Stimulated activated naive CD4-positive, alpha-beta T cell (primary cell): ENCODE measurements at regions not wholly inside any gene's neighbourhood (a gene's known extent, or its start where the extent isn't known, plus 50 kb on each side); places are given as distances from the start of the nearest gene placed in this dataset.
"Not testable (repeated sequence)": the region's sequence is repeated elsewhere in the genome, so short reads cannot be mapped to it uniquely, and the experiment has no call there.

Experiments used
- DNase-seq, 6 experiments: peaks; one replicate each; lab custom pipeline; 2025; lab: John Stamatoyannopoulos, UW

DNA sequence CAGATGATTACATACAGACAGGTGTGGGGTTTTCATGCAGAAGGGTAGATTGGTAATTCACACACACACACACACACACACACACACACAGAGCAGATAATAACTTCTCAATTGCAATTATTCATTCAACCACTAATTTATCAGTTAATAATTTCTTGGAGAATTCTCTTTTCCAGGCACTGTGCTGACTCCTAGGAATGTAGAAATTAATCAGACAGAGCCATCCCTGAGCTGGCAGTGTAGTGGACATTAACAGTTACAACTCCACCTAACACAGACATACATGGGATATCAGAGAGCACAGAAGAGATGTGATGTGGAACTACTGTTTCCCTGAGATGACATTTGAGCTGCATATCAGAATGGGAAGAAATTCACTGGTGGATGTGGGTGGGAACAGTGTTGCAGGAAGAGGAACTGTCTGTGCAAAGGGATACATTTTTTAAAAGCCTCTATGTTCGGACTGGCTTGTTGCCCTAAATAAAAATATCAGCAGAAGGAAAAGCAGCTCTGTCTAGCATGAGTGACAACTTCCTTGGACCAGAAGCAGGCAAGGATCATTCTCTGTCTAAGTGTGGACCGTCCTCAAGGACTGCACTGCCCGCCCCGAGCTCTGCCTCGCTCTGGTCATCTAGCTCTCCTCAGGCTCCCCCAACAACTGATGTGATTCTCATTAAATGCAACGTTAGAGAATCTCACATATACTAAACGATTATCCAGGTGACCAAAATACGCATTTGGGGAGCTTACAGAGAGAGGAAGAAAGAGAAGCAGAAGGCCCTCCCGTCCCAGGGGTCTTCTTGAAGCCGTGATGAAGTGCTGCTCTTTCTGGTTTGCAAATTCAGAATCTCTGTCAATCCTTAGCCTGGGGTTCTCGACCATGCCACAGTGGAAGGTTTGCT lies 173.4 kb upstream of the TRIB2 start:
- no peak for DNase-seq

GRCh38 chr2:12543978-12544558 lies 172.7 kb upstream of the TRIB2 start:
- DNase-seq, result no peak

GRCh38 chr2:12547566-12548170 lies 169.1 kb upstream of the TRIB2 start:
- no peak for DNase-seq

- DNase-seq, result no peak
These were observed 167.8 kb upstream of the TRIB2 start for GRCh38 chr2:12548906-12549305.

GRCh38 chr2:12549641-12550040 lies 167.1 kb upstream of the TRIB2 start:
- no peak for DNase-seq

DNA sequence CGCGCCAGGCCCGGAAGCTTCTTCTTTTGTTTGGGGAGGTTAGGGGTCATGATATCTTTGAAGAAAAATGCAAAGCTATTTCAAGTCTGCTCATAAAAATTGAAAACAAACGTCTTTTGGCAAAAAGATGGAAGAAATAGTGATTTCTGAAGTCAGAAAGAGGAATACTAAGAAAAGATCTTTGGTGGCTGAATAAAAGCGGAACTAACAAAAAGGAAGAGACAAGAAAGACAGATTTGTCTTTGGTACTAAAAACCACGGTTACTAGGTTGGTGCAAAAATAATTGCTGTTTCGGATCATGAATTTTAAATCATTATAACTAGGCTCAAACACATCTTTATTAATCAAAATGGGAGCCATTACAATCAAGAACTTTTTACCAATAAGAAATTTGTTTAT lies 164.6 kb upstream of the TRIB2 start:
- DNase-seq, result no peak

- DNase-seq, result no peak
These were observed 162.3 kb upstream of the TRIB2 start for GRCh38 chr2:12554224-12555011.

DNA sequence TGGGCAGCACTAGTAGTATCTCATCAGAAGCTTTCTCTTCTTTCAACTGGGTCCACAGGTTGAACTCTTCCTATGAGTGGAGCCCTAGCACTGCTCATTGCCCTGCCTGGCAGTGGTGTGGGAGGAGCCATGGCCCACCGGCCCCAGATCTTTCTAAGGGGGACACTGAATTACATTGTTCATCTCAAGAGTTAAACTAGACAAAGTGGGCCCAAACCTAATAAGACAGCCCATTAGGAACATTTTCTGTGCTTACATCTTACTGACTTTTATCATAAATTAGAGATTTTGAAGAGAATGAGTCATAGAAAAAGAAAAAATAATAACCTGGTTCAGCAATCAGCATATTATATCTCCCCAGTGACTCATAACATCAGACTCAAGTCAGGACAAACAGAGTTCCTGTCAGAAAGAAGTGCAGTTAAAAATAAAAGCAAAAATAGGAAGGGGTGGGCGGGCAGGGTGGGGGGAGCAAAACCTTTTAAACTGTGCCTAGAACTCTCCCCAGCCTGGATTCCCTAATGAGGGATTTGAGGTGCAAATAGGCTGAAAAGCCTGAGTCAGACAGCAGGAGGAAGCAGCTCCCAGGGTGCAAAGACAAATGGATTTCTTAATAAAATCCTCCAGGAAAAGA lies 161.6 kb upstream of the TRIB2 start:
- no peak for DNase-seq

DNA sequence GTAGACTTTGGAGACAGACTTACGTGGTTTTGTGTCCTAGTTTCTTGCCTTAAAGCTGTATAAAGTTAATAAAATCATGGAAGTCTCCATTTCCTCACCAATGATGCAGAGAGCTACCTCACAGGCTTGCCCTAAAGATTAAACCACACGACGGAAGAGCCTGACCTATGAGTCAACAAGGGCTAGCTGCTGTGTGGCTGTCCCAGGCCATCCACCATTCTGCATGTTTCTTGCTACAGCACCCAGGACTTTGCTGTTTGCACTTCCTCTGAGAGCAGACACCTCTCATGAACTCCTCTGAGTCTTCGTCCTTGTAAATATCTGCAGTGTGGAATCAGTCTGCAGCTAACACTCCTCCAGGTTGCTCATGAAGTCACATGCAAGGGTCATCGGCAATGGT lies 160.0 kb upstream of the TRIB2 start:
- DNase-seq, result peak in 1 of 6 experiments; percentile 1

- no peak for DNase-seq
These were observed 159.0 kb upstream of the TRIB2 start for GRCh38 chr2:12557688-12558087.

GRCh38 chr2:12558519-12558918 lies 158.2 kb upstream of the TRIB2 start:
- no peak for DNase-seq

DNA sequence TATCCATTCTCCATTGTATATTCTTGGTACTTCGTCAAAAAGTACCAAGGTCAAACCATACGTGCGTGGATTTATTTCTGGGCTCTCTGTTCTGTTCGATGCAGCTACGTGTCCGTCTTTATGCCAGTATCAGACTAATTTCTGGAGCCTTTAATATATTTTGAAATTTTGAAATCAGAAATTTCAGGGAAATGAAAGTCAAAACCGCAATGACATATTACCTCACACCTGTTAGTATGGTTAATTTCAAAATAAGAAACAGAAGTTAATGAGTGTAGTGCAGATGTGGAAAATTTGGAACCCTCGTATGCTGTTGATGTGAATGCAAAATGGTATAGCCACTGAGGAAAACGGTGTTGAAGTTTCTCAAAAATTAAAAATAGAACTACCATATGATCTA lies 156.1 kb upstream of the TRIB2 start:
- DNase-seq, result no peak

DNA sequence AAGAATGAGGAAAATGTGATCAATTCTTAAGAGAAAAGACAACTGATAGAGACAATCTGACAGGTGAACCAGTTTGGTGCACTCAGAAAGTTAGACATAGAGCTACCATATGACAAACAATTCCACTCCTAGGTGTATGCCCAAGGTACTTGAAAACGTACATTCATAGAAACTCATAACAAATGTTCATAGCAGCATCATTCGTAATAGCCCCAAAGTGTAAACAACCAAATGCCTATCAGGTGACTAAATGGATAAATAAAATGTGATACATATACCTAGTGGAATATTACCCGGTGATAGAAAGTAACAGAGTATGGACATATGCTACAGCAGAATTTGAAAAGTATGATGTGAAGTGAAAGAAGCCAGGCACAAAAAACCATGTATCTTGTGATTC lies 149.3 kb upstream of the TRIB2 start:
- DNase-seq, result no peak

- not testable (repeated sequence) for DNase-seq
These were observed 147.2 kb upstream of the TRIB2 start for GRCh38 chr2:12569510-12569909.

DNA sequence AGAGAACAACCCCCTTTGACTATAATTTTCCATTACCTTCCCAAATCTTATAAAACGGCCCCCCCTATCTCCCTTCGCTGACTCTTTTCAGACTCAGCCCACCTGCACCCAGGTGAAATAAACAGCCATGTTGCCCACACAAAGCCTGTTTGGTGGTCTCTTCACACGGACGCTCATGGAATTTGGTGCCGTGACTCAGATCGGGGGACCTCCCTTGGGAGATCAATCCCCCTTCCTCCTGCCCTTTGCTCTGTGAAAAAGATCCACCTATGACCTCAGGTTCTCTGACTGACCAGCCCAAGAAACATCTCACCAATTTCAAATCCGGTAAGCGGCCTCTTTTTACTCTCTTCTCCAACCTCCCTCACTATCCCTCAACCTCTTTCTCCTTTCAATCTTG lies 146.8 kb upstream of the TRIB2 start:
- DNase-seq, result not testable (repeated sequence)

- DNase-seq, result no peak
These were observed 139.6 kb upstream of the TRIB2 start for GRCh38 chr2:12577091-12577490.

- DNase-seq, result no peak
These were observed 139.0 kb upstream of the TRIB2 start for GRCh38 chr2:12577567-12578253.

DNA sequence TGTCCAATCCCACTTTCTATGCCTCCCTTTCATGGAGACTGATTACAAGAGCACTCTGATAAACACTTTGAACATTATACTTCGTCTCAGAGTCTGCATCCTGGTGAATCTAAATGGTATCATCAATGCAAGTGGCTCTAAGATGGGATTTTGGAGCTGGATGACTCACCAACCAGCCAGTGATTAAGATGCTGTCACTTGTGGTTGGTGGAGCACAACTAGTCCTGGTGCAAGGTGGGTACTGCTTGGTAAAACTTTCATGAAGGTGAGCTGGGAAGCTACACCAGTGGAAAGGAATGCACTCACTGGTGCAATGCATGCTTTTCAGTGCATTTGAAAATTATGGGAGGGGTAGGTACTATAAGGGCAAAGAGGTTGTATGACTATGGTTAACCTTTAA lies 137.7 kb upstream of the TRIB2 start:
- DNase-seq, result no peak

GRCh38 chr2:12584338-12584737 lies 132.4 kb upstream of the TRIB2 start:
- no peak for DNase-seq

- DNase-seq, result no peak
These were observed 131.0 kb upstream of the TRIB2 start for GRCh38 chr2:12585784-12586183.

DNA sequence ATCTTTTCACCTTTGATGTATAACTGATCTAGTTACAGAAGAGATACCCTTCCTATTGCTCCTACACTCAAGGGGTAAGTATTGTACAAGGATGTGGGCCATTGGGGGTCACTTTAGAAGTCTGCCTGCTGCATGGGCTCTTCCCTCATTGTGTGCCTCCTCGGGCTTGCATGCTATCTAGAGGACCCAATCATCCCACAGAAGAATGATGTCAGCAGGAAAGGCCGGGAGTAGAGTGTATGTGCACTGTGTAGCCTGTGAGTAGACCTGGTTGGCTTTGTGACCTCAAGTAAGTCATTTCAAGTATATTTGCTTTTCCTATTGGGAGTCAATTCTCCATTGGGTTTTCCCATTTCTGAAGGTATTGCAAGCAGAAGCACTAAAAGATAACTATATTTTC lies 129.5 kb upstream of the TRIB2 start:
- no peak for DNase-seq
